HG02798 (cell line): ENCODE measurements at regions not wholly inside any gene's neighbourhood (a gene's known extent, or its start where the extent isn't known, plus 50 kb on each side); places are given as distances from the start of the nearest gene placed in this dataset.
A peak's percentile ranks its signal among the peaks of the same experiment; 100 is the strongest.
"Not testable (repeated sequence)": the region's sequence is repeated elsewhere in the genome, so short reads cannot be mapped to it uniquely, and the experiment has no call there.

ENCODE experiments used
- ATAC-seq: cut with Tn5 transposase; IDR thresholded peaks from one replicate; pipeline ENCODE4 v1.9.1; 2021; ENCODE audit warnings: mild to moderate bottlenecking; ENCODE audit not compliant: unreplicated experiment, poor library complexity

DNA sequence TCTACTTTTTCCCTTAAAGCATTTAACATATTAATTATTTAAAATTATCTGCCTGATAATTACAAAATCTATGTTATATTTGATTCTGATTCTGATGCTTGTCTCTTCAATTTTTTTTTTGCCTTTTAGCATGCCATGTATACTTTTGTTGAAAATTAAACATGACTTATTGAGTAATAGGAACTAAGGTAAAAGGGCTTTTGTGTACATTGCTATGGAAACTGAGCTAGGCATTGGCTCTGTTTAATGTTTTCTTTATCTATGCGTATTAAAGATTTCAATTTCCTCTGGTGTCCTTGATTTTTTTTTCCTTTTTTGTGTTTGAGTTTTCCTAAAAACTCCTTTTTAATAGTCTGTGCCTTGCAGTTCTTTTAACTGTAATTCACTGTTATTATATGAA, 805.2 kb downstream of the DHX35 start:
- ATAC-seq, result no peak

DNA sequence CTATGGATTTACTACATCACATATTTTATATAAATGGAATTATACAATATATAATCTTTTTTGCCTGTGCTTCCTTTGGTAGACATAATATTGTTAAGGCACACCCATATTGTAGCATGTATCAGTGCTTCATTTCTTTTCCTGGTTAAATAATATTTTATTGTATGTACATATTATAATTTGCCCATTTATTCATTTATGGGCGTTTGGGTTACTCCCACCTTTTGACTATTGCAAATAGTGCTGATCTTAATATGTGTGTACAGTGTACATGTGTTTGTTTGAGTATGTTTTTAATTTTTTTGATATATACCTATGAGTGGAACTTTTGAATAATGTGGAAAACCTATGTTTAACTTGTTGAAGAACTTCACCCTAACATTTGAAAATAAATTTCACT, 804.2 kb downstream of the DHX35 start:
- no peak for ATAC-seq

DNA sequence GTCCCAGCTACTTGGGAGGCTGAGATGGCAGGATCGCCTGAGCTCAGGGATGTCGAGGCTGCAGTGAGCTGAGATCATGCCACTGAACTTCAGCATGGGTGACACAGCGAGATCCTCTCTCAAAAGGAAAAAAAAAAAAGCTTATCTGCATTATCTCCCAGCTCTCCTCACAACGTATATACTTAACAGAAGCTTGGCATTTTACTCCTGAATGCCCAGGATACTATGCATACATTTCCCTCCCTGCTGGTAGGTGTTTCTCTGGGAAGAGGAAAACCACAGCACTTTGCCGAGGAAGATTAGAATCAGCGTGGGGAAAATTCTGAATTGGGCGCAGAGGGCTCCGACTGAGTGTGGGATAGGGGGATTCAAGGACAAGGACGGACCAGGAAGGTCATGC, 800.6 kb downstream of the DHX35 start:
- no peak for ATAC-seq

DNA sequence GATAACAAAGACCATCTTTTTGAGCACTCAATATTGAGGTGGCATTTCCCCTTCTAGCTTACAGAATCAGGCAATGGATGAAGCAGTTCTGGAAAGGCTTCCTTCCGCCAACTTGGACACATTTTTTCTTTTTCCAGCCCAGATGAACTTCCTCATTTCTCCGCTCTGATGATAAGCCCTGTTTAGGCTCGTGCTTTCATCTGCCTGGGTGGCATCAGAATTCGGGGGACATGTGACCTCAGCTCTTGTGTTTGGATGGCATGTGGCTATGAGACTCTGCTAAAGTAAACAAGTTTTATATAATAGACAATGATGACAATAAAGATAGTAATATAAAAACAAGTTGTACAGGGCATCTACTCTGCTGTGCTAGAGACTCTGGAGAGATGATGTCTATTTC, 796.7 kb downstream of the DHX35 start:
- no peak for ATAC-seq

DNA sequence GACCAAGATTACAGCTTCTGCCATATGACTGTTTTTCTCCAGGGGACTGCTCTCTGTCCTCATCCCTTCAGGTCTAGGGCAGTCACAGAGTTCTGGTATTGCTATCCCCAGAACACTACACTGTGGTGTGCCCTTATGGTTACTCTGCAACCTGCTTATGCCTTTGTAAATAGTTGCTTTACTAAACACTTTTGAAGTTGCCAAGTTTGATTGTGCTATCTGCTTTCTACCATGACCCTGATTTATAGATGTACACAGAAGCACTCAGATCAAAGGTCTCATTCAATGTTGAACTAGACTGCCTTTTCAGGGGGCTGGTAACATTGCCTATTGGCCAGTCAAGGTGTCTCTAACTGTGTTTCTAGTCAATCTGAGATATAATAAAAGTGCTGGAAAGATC, 794.7 kb downstream of the DHX35 start:
- ATAC-seq, result no peak

DNA sequence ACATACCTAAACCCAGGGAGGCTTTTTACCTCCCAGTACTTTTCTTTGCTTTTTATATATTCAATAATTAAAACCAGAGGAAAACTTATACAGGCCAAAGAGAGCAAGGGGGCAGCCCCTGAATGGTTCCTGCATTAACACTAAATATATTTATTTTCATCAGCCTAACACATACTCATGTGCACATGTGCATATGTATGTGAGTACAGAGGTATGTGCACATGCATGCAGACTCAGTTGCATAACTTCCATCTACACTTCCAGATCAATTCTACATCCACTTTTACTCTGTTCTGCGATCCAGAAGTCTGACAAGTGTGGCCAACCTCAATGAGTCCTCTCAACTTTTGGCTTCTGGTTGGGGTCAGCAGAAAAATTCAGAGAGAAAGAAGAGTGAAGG, 794.2 kb downstream of the DHX35 start:
- ATAC-seq, result no peak

DNA sequence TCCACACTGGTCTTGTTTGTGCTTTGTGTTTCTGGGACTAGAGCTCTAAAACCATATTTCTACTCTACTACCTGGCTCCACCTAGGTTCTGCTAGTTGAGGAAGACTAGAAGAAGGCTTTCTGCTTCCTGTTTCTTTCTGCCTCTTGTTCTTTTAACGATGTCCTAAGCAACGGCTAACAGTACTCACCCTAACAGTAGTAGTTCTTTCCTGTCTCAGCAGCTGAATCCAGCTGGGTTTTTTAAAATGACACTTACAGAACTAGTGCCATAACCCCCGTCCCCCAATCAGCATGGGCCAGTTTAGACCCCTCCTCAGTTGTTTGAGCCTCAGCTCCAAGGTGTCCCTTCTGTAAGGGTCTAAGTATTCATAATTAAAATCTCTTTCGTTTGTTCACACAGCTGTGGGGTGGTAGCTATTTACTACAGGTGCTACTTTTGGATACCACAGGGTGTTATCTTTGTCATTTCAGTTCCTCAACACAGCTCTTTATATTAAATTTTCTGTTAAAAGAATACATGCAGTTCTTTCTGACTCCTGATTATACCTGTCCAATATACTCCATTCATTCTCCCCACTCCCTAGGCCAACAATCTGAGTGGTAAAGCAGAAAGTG, 790.2 kb downstream of the DHX35 start:
- ATAC-seq, result peak; percentile 71

DNA sequence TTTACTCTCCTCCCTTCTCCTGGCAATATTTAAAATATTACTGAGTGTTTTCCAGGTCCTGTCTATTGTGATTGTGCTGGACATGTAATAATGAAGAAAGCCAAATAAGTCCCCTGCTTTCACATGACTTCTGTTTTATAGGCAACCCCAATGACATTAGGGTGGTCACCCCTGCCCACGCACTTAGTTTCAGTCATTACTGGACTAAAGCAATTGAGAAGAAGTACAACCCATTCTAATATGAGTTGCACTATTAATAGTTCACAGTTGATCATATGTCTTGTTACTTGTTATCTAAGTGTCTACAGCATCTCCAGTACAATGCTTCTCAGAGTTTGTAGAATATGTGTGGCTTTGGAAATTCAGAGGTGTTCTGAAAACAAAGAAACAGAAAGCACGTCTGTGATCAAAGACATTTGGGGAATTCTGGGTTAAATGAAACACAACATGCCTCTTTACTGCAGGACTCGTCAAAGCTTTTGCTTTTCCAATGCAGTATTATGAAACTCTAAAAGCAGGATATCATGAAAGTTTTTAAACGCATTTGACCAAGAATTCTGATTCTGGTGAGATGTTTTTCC, 789.5 kb downstream of the DHX35 start:
- peak; percentile 45 for ATAC-seq

DNA sequence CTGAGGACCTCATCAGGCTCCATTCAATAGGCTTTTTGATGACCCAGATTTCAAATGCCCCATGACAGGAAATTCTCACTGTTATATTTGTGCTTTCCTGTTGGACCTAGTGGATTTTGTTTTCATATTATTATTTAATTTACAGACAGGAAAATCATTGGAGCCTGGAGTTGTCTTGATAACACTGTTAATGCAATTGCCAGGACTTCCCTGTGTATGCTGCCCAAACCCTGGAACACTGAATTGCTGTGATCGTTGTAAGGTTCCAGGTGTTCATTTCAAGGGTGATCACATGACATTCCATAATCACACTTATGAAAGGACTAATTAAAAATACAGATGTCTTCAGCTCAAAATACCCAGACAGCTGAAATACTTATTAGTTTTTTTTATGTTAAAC, 783.2 kb downstream of the DHX35 start:
- ATAC-seq, result no peak

DNA sequence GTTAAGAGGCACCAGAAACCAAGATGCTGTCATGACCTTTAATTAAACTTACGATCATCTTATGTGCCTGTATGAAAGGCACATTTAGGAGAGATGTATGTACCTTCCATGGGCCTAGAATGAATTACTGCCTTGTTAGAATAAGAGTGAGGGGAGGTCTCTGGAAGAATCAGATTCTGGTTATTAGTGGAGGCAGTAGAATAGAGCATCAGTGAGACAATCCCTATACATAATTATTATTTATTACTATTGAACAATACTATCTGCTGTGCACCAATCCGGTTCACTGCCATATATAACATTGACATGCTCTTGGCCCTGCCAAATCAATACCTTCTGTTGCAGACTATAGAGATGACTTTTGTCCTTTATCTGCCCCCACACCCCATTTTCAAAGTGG, 776.5 kb downstream of the DHX35 start:
- no peak for ATAC-seq

DNA sequence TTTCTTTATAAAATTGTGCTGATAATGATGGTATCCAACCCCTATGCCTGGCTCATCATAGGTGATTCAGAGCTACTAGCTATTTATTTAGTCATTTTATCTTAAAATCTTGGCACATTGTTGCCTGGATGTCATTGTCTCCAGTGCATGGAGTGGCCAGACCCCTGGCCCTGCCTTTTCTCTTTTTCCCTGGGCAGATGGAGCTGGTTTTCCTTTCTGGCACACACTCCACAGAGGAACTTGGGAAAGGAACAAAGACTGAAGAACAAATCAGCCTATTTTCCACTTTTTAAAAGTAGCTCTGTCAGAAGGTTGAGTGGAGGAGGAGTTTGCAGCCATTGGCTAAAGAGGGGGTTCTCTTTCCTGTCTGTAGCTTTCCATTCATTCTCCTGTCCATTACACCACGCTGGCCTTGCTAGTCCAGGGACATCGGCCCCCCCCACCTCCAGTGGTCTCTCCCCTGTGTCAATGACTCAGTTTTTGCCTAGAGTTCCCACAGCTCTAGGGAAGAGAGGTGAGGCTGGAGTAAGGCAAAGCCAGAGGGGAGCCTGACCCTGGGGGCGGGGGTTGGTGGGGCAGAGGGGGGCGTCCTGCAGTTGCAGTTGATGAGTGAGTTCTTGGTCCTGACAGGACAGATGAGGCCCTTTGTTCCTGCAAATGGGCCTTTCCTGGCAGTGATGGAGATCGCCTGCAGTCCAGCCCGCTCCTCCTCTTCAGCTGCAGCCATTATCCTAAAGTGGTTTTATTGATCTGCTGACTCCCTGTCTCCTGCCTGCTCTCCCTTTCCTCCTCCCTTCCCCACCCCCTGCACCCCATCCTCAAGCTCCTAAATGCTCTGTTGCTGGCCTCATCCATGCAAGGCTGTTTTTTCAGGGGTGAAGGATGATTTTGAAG, 774.5 kb downstream of the DHX35 start:
- ATAC-seq, result no peak

DNA sequence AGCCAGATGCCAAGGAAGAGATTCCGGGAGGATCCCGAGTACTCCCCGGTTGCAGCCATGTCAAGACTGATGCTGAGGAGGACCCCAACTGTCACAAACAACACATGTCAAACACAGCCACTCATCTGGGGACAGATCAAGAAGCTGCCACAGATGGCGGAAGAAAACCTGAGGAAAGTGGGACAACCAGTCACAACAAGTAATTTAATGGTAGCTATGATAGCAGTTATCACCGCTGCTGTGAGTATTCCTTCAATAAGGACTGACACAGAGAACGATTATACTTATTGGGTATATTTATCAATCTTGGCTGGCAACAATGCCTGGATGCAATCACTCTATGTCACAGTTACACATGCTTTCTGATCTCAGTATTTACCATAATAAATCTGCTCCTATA, 763.4 kb downstream of the DHX35 start:
- not testable (repeated sequence) for ATAC-seq

DNA sequence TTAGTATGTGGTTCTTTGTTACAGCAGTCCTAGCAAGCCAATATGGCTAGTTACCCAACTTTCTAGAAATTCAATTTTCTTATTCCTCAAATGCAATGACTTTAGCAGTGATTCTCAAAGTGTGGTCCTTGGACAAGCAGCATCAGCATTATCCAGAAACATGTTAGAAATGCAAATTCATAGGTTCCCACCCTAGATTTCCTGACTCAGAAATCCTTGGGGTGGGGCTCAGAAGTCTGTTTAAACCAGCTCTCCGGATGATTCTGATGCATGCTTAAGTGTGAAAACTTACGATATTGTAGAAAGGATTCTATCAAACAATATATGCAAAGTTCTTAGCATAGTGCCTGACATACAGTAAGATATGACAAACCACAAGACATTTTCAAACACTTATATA, 757.1 kb downstream of the DHX35 start:
- ATAC-seq, result no peak

DNA sequence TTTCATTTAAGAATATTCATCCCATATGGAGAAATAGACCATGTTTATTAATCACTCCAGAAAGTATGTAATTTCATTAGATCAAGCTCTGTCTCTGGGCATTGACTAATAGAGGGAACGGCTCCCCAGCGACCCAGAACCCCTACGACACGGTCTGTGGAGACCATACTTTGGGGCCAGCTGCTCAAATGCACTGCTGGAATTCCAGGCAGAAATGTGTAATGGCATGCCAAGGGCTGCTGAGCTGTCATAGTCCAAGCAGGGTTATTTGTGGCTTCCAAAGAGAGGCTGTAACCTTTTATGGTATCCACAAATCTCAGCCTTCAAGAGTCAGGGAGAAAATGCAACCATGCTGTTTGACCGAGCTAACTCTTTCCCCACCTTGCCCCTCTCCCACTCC, 755.8 kb downstream of the DHX35 start:
- ATAC-seq, result no peak

DNA sequence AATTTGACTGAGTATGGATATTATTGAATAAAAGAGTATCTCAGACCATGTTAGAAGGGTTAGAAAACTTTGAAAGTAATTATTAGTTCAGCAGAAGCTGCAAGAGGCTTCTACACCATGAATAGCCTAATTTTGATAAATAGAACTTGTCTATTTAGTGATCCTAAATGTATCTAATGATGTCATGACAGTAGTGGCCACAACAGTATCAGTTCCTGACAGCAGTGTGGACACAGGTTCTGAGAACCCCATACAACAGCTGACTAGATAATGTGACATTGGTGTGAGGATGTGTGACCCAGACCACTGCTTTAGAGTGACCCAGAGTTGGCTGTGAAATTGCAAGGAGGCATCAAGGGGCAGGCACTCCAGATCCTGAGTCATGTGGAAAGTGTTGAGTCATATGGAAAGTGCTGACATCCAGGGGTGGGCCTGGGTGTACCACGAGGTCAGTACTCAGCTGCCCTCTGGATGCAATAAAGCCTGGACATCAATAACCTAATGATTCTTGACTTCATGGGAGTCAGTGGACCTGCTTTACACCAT, 754.7 kb downstream of the DHX35 start:
- ATAC-seq, result peak; percentile 40

DNA sequence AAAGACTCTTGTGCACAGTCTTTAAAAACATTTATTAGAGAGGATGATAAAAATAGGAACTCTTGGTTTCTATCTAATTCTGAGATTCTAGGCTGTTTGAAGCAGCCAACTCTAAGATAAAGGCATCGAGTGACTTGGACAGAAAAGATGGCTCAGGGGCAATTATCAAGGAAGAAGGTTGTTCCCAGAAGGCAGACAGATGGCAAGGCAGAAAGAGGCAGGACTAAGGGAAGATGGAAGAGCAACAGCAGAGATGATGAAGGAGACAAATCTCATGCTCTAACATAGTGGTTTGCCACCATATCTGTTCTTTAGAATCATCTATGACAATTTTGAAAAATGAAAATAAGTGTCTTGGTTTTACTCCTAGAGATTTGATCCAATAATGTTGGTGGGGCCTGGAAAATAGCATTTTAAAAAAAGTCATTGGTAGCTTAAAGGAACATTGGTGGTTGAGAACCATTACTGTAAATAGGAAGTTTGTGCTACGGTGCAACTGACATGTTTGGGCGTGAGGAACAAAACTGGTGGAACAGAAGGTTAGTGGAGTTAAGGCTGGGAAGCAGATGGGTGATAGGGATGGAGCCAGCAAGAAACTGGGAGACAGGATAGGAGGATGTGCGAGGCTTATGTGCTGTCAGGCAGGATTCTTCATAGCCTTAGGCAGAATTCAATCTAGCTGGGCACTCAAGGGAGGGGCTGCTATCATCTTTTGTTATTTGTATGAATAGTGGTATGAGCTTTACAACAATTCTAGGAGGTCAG, 751.1 kb downstream of the DHX35 start:
- no peak for ATAC-seq

DNA sequence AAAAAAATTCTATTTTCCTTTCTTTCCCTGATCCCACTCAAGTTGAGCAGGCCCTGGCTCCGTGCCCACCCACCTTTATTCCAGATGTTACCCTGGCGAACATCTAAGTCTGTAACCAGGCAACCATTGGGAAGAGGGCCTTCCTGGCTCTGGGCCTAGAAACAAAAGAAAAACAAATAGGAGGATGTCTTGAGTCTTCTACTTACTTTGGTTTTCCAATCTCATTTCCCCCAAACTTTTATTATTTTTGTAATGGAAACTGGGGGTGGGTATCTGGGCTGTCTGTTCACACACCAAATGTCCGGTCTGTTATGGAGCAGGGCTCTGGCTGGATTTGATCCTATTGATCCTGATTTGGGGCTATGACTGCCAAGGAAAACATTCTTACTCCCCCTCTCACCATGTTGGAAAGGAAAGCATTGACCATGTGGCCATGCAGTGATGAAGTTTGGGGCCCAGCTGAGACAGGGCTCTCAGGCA, 744.1 kb downstream of the DHX35 start:
- ATAC-seq, result no peak

DNA sequence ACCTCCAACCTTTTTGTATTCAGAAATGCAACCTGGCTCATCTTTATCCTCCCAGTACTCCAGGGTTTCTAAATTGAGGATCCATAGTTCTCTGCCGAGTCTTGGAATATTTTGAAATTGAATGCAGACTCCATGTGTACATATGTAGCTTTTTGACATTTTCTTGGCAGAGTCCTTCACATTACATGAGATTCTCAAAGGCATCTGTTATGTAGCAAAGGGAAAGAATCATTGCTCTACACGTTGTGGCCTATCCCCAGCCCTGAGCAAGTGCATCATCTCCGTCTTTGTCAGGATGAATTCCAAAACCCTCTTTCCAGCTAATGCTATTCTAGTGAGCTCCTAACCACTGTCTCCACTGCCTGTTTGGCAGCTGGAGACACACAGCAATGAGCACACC, 742.9 kb downstream of the DHX35 start:
- ATAC-seq, result no peak

DNA sequence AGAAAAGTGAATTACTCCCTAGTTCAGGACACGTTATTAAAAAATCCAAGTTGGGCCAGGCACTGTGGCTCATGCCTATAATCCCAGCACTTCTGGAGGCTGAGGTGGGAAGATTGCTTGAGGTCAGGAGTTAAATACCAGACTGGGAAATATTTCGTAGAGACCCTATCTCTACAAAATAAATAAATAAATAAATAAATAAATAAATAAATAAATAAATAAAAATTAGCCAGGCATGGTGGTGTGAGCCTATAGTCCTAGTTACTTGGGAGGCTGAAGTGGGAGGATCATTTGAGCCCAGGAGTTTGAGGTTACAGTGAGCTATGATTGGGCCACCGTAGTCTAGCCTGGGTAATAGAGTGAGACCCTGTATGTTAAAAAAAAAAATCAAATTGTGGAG, 741.2 kb downstream of the DHX35 start:
- not testable (repeated sequence) for ATAC-seq

DNA sequence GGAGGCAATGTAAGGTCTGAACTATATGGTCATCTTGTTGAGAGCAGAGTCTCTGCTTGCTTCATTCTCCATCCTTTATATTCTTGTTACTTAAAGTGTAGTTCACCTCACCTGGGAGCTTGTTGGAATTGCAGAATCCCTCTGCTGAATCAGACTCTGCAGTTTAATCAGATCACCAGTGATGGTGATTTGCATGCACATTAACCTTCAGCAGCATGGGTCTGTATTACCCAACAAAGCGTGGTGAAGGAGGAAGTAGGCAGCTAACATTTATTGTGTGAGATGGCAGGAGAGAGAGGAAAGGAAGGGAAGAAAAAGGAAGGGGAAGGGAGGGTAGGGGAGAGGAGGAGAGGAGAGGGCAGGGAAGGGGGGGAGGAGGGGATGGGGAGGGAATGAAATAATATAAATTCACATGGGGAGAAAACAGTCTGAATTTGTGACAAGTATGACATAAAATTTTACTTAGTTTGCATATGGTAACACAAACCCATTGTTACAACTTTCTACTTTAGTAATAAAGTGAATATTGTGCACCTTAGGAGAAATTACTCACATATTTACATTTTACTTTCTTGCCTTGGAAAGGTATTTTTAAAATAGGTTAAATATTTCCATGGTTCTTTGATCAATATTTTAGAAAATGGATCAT, 740.7 kb downstream of the DHX35 start:
- ATAC-seq, result no peak
